GM19023 (cell line): ENCODE measurements at regions not wholly inside any gene's neighbourhood (a gene's known extent, or its start where the extent isn't known, plus 50 kb on each side); places are given as distances from the start of the nearest gene placed in this dataset.
"Not testable (repeated sequence)": the region's sequence is repeated elsewhere in the genome, so short reads cannot be mapped to it uniquely, and the experiment has no call there.

Source experiments
- ATAC-seq: cut with Tn5 transposase; IDR thresholded peaks from one replicate; pipeline ENCODE4 v1.9.1; 2021; ENCODE audit warnings: mild to moderate bottlenecking, moderate library complexity; ENCODE audit not compliant: unreplicated experiment

DNA sequence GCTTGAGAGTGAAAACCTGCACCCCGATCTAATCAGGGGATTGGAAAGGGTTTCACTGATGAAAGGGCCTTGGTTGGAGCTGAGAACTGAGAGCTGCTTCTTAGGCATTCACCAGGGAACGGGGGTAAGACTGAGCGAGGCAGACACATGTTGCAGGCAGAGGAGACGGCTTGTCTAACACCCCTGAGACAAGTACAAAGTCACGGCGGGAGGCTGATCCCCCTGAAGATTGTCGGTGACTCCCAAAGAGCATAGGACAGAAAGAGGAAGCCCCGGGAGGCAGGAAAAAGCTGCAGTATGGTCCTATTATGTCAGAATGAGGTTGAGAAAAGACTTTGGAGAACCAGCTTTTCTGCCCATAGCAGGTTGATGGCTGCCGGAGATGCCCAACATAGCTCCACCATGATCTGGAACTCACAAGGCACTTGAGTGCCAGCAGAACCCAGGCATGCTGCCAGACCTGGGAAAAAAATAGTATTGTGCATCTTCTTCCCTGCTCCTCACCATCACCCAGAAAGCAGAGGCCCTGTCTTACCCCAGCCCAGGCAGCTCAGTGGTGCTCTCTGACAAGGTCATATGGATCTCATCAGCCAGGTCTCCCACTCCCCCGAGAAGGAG is 463.9 kb upstream of the PROX1 start:
- ATAC-seq: no peak

DNA sequence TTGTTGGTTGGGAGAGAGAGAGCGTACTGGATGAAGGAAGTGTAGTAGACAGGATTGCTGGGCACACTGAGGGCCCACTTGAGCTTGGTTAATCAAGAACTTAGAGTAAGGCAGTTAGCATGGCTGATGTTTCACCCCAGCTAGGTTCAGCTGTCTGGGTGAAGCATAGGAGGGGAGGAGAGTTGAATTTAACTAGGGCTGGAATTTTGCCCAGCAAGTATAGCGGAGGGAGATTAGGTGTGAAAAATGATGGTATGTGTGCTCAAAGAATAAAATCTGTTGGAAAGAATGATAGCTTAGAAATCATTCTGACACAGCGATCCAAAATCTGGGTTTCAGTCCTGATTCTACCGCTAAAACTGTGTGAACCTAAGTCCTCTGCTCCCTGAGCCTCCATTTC is 461.5 kb upstream of the PROX1 start:
- no peak for ATAC-seq

- no peak for ATAC-seq
Measured at GRCh38 chr1:213530611-213531320, 457.0 kb upstream of the PROX1 start.

DNA sequence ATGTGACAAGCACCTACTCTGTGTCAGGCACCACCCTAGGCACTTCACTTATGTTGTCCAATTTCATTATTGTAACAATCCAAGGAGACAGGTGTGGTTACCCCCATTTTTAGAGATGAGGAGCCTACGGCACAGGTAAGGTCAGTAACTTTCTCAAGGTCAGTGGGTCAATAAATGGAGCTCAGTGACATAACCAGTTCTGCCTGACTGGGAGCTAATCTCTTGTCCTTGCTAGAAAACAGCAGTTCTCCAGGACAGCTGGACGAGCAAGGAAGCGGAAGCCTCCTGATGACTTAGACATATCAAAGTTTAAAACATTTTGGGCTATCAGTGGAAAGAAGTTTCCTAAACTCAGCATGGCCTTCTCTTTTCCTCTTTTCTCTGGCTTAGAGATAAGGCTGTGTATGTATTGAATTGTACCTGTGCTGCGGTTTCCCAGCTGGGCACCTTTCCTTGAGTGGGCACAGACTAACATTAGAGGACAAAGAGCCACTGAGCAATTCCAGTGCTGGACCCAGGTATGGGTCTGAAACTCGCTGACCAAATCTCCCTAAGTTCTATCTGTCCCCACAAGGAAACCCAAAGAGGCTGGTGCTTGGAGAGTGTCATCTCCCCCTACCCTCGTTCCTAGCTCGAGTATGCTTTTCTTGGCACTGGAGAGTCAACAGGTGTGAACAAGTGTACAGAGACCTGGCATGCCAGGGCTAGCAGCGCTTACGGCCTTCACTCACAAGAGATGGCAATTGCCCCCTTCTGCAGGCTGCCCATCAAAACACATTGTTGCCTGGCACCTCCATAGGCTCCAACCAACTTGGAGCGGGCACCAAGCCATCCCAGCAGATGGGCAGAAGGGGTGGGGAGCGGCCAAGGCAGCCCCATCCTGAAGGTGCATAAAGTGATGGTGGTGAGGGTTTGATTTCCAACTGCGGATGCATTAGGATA is 456.1 kb upstream of the PROX1 start:
- ATAC-seq: no peak

GRCh38 chr1:213533125-213533524 is 454.6 kb upstream of the PROX1 start:
- ATAC-seq: no peak

DNA sequence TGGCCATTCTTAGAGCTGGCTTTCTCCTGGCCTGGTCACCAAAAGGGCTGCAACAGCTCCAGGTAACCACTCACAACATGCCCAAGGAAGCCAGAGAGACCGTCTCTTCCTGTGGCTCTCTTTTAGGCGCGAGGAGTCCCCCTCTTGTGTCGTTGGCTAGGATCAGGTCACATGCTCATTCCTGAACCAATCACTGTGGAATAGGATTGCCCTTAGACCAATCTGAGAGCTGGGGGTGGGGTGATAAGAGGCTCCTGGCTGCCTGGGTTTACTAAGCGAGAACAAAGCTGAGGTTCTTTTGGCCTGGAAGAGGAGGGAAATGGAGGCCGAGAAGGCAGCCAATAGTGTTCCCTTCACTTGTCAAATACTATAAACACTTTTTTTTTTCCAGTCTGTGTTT is 452.1 kb upstream of the PROX1 start:
- ATAC-seq: no peak

- no peak for ATAC-seq
Measured at GRCh38 chr1:213538251-213538650, 449.5 kb upstream of the PROX1 start.

GRCh38 chr1:213539464-213539863 is 448.3 kb upstream of the PROX1 start:
- ATAC-seq: no peak

- ATAC-seq: no peak
Measured at GRCh38 chr1:213541641-213542040, 446.1 kb upstream of the PROX1 start.

- ATAC-seq: not testable (repeated sequence)
Measured at GRCh38 chr1:213545181-213545580, 442.6 kb upstream of the PROX1 start.

DNA sequence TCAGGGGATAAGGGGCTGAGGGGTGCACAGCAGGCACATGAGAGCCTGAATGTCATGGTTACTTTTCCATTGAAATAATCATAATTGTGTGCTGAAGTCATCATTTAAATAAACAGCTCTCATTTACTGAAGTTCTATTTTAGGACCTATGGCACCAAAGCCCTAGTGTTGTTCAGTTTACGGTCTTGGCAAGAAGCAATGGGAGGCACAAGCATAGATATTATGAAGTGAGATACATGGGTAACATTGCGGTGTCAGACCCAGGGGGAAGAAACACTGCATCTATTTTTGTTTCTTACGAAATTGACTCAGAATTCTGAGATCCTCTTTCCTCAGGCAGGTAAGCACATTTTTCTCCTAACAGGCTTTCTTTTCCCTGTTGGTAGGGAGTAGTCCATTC is 437.8 kb upstream of the PROX1 start:
- ATAC-seq: no peak

DNA sequence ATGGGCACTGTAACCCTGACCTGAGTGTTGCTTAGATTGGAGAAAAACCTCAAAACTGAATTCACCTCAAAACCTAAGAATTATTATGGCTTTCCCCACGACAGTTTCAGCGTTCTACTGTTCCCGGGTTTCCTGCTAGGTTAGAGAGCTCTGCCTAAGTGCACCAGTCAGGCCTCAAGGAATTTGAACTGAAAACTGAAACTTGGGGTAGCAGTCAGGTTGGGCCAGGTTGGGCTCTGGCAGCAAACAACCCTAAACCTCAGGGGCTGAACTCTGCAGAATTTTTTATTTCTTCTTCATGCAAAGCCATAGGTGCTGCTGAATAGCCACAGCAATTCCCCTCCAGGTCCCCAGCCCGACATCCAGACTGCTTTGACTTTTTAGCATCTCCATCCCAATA is 437.0 kb upstream of the PROX1 start:
- no peak for ATAC-seq

DNA sequence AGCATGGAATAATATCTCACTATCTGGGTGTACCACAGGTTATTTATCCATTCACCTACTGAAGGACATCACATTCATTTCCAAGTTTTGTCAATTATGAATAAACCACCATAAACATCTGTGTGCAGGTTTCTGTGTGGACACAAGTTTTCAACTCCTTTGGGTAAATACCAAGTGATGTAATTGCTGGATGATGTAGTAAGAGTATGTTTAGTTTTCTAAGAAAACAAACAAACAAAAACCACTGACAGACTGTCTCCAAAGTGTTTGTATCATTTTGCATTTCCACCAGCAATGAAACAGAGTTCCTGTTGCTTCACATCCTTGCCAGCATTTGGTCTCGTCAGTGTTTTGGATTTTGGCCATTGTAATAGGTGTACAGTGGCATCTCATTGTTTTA is 435.7 kb upstream of the PROX1 start:
- ATAC-seq: no peak

GRCh38 chr1:213560226-213560625 is 427.5 kb upstream of the PROX1 start:
- no peak for ATAC-seq

DNA sequence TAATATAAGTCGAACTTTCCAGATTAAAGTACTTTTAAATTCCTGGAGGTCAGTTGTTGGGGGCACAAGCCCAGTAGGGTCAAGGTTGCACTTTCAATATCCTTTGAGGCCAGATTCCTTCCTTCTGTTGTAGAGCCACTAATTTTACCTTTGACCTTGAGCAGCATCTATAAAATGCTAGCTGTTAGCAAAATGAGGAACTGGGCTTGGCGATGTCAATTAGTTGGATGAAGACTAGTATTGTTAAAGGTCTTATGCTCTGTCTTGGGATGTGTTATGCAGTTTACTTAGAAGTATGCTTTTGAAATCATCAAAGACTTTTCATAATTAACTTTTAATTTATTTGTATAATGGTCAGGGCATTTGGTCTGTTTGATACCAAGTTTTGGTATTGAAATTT is 425.9 kb upstream of the PROX1 start:
- no peak for ATAC-seq

GRCh38 chr1:213564215-213564659 is 423.5 kb upstream of the PROX1 start:
- ATAC-seq: no peak

DNA sequence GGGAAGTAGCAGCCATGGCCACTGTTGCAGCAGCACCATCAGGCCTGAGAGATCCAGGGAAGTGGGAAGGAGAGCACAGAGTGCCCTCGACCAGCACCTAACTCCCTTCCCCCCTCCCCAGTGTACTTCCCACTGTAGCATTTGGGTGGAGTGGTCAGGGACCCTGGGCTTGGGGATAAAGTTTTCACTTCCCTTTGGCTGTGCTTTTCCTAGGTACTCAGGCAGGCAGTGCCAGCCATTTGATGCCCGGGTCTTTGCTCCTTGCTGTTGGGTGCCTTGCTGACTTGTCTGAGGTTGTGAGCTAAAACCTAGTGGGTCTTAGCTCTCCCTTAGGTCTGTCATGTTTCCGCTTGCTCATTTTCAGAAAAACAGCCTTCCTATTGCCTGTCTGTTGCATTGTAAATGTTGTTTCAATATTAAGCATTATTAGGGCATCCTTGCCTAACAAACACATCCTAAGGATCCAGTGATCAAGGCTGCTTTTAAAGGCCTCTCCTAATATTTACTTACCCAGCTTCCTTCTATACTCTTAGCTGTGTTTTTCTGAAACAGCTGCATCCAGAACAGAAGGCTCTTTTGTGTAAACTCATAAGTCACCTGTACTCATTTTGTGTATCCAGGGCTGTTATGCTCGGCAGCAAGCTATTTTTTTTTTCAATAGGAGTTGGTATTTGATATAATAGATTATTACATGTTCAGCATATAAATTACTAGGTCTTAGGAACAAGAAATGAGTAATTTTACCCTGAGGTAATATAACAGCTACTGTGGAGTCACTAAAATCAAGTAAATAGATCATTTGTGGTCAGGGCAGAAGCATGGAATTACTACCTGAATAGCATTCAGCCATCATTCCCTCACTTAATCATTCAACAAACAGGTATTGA is 418.6 kb upstream of the PROX1 start:
- ATAC-seq: no peak

GRCh38 chr1:213569816-213570150 is 418.0 kb upstream of the PROX1 start:
- no peak for ATAC-seq

DNA sequence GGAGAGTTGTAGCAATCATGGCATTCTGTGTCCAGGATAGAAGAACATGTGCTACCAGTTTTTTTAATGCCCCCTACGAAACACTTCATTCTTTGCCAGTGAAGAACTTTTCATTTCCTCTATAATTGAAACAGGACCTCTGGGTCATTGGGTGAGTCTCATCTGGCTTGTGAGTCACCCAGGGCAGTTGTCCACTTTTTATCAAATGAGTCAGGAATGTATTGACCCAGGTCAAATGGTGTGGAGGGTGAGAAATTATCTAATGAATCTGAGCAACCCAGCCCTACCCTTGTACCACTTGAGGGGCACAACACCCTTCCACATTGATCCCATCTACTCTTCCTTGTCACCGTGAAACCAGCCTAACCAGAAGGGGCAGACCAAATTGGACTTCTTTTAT is 417.3 kb upstream of the PROX1 start:
- no peak for ATAC-seq

GRCh38 chr1:213571419-213571818 is 416.4 kb upstream of the PROX1 start:
- no peak for ATAC-seq

- no peak for ATAC-seq
Measured at GRCh38 chr1:213571843-213572242, 415.9 kb upstream of the PROX1 start.
